ENCODE measurements at regions not wholly inside any gene's neighbourhood (a gene's known extent, or its start where the extent isn't known, plus 50 kb on each side); places are given as distances from the start of the nearest gene placed in this dataset.

DNA sequence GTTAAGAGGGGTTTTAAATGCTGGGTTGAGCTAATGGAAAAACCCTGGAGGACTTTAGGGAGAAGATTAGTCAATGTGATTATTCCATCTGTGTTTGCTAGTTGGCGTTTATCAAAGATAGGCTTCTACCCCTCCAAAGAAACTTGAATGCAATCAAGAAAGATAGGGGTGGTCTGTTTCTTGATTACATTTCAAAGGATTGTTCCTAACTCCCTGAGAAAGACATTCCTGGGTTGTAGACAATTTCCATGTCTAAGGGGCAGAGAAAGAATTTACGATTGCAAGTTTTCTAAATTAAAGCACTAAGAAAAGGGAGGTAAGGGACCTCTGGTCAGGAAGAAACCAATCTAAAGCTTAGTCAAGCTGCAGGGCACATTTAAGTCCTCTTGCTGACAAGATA is 2268.7 kb downstream of the LRRC4C start:
- Mint-ChIP-seq H3K4me3 (no peak overlapping the region), H3K4me1 (peaks cover 11% of the 10 kb centered on the region), H3K27ac (no peak overlapping the region), H3K9me3 (peaks cover 19% of the 10 kb centered on the region), H3K36me3 (ENCODE audit: low read depth) (peaks cover 7% of the 10 kb centered on the region), H3K27me3 (ENCODE audit: insufficient read depth) (no peaks in the 10 kb centered on the region)
- no peak for DNase-seq
- peak overlapping the region; percentile 21 for H3K4me3 ChIP-seq (ENCODE audit: low read length)
- H3K9ac ChIP-seq (ENCODE audit: extremely low read depth, low read length, poor library complexity, severe bottlenecking) = no peak overlapping the region
- TF ChIP-seq, protein P1, sequence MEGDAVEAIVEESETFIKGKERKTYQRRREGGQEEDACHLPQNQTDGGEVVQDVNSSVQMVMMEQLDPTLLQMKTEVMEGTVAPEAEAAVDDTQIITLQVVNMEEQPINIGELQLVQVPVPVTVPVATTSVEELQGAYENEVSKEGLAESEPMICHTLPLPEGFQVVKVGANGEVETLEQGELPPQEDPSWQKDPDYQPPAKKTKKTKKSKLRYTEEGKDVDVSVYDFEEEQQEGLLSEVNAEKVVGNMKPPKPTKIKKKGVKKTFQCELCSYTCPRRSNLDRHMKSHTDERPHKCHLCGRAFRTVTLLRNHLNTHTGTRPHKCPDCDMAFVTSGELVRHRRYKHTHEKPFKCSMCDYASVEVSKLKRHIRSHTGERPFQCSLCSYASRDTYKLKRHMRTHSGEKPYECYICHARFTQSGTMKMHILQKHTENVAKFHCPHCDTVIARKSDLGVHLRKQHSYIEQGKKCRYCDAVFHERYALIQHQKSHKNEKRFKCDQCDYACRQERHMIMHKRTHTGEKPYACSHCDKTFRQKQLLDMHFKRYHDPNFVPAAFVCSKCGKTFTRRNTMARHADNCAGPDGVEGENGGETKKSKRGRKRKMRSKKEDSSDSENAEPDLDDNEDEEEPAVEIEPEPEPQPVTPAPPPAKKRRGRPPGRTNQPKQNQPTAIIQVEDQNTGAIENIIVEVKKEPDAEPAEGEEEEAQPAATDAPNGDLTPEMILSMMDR (conservative IDR thresholded peaks at IDR 0.05) = no peak
- 58 to 60% methylated on average over 1 to 2 of the region's 2 CpGs for WGBS, 2 experiments (ENCODE audit: insufficient coverage in 1 of 2, insufficient read length in 1 of 2)
- H3K4me1 ChIP-seq (ENCODE audit: control insufficient read depth, insufficient read depth, low read length) = peaks cover 5% of the 10 kb centered on the region
- H3K36me3 ChIP-seq (ENCODE audit: control insufficient read depth, insufficient read depth, low read length) = no peaks in the 10 kb centered on the region
- H3K27me3 ChIP-seq (ENCODE audit: control insufficient read depth, insufficient read depth, low read length, poor library complexity, severe bottlenecking) = no peaks in the 10 kb centered on the region
- peaks cover 32% of the 10 kb centered on the region for H3K9me3 ChIP-seq (ENCODE audit: control insufficient read depth, low read length)
- no peak overlapping the region for H3K27ac ChIP-seq (ENCODE audit: low read depth, low read length)

DNA sequence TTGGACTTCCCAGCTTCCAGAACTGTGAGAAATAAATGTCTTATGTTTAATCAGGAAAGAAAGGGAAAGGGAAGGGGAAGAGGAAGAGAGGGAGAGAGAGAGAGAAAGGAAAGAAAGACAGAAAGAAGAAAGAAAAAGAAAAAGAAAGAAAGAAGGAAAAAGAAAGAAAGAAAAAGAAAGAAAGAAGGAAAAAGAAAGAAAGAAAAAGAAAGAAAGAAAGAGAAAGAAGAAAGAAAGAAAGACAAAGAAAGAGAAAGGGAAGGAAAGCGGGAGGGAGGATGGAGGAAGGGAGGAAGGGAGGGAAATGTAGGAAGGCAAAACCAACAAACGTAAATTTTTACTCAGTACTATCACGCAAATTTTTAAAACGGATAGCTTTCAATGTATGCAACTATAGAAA is 2281.8 kb downstream of the LRRC4C start:
- Mint-ChIP-seq H3K9me3 (no peaks in the 10 kb centered on the region), H3K4me3 (no peak overlapping the region)
- H3K9me3 ChIP-seq (ENCODE audit: control insufficient read depth, low read length) = no peaks in the 10 kb centered on the region

DNA sequence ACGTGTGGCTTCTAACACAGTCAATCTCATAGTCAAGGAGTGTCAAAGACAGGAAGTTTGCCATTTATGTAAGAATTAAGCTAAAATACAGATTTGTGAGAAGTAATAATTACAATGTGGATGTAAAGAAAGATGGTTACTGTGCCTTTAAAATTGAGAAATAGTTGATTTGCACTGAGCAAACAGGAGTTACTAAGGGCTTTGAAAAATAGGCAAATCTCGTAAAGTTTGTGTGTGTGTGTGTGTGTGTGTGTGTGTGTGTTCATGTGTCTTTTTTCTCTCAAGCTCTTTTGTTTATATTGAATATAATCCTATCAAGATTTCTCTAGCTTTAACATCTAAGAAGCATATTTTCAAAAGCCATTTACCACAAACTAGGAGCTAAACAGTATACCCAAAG is 2284.5 kb downstream of the LRRC4C start:
- H3K4me3 ChIP-seq (ENCODE audit: low read length) = no peak overlapping the region
- no peaks in the 10 kb centered on the region for H3K4me1 ChIP-seq (ENCODE audit: control insufficient read depth, insufficient read depth, low read length)
- Mint-ChIP-seq H3K9me3 (no peaks in the 10 kb centered on the region), H3K27ac (no peak overlapping the region), H3K27me3 (ENCODE audit: insufficient read depth) (no peaks in the 10 kb centered on the region), H3K4me3 (no peak overlapping the region), H3K4me1 (no peaks in the 10 kb centered on the region), H3K36me3 (ENCODE audit: low read depth) (no peaks in the 10 kb centered on the region)
- no peak overlapping the region for H3K27ac ChIP-seq (ENCODE audit: low read depth, low read length)
- H3K36me3 ChIP-seq (ENCODE audit: control insufficient read depth, insufficient read depth, low read length) = no peaks in the 10 kb centered on the region
- WGBS, 2 experiments (ENCODE audit: insufficient coverage in 1 of 2, insufficient read length in 1 of 2) = 93 to 100% methylated on average over 1 to 2 of the region's 2 CpGs
- no peak for DNase-seq
- no peaks in the 10 kb centered on the region for H3K27me3 ChIP-seq (ENCODE audit: control insufficient read depth, insufficient read depth, low read length, poor library complexity, severe bottlenecking)
- no peaks in the 10 kb centered on the region for H3K9me3 ChIP-seq (ENCODE audit: control insufficient read depth, low read length)
- no peak overlapping the region for H3K9ac ChIP-seq (ENCODE audit: extremely low read depth, low read length, poor library complexity, severe bottlenecking)
- TF ChIP-seq, protein P1 (conservative IDR thresholded peaks at IDR 0.05) = no peak

More for the DNA sequence above, 2281.8 kb downstream of the LRRC4C start:
- Mint-ChIP-seq H3K36me3 (ENCODE audit: low read depth) (no peaks in the 10 kb centered on the region), H3K27ac (no peak overlapping the region), H3K4me1 (no peaks in the 10 kb centered on the region), H3K27me3 (ENCODE audit: insufficient read depth) (no peaks in the 10 kb centered on the region)
- Histone ChIP-seq H3K27ac (ENCODE audit: low read depth, low read length) (no peak overlapping the region), H3K9ac (ENCODE audit: extremely low read depth, low read length, poor library complexity, severe bottlenecking) (no peak overlapping the region), H3K36me3 (ENCODE audit: control insufficient read depth, insufficient read depth, low read length) (no peaks in the 10 kb centered on the region), H3K4me1 (ENCODE audit: control insufficient read depth, insufficient read depth, low read length) (no peaks in the 10 kb centered on the region), H3K4me3 (ENCODE audit: low read length) (no peak overlapping the region), H3K27me3 (ENCODE audit: control insufficient read depth, insufficient read depth, low read length, poor library complexity, severe bottlenecking) (no peaks in the 10 kb centered on the region)
- DNase-seq = no peak
- TF ChIP-seq, protein P1 (conservative IDR thresholded peaks at IDR 0.05) = no peak
- WGBS, 2 experiments (ENCODE audit: insufficient coverage in 1 of 2, insufficient read length in 1 of 2) = 97 to 100% methylated on average over 1 to 4 of the region's 4 CpGs
